ENCODE measurements at regions not wholly inside any gene's neighbourhood (a gene's known extent, or its start where the extent isn't known, plus 50 kb on each side); places are given as distances from the start of the nearest gene placed in this dataset.

DNA sequence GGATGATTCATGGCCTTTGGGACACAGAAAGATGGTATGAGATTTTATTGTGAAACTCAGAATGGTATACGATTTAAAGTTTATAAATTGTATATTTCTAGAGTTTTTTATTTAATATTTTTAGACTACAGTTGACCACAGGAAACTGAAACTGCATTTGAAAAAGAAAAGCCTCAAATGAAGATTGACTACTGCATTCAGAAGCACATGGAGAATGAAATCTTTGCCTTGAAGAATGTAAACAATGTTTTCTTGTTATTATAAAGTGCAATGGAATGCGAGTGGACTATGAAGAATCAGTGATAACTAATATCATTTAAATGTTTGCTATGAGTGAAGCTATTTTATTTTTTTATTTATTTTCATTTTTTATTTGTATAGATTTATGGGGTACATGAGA lies 169.1 kb upstream of the CDH18 start:
- no peak for ATAC-seq
- TF ChIP-seq CSDC2 (CRISPR knock-in tag; IDR thresholded peaks at IDR 0.05) (no peak), CREB5 (CRISPR knock-in tag; IDR thresholded peaks at IDR 0.05; ENCODE audit: low read depth) (no peak), TSHZ2 (CRISPR knock-in tag; IDR thresholded peaks at IDR 0.05) (no peak), ISL1 (CRISPR knock-in tag; IDR thresholded peaks at IDR 0.05) (no peak), RARB (CRISPR knock-in tag; IDR thresholded peaks at IDR 0.05) (no peak), SNAI2 (CRISPR knock-in tag; IDR thresholded peaks at IDR 0.05) (no peak), PPARA (CRISPR knock-in tag; IDR thresholded peaks at IDR 0.05; ENCODE audit: borderline replicate concordance) (no peak), POU6F1 (CRISPR knock-in tag; IDR thresholded peaks at IDR 0.05; ENCODE audit: borderline replicate concordance, low read depth) (no peak), OSR1 (CRISPR knock-in tag; IDR thresholded peaks at IDR 0.05) (no peak), ZFP3 (CRISPR knock-in tag; IDR thresholded peaks at IDR 0.05) (no peak), ARNTL (CRISPR knock-in tag; IDR thresholded peaks at IDR 0.05; ENCODE audit: borderline replicate concordance, low read depth) (no peak), TOX (CRISPR knock-in tag; IDR thresholded peaks at IDR 0.05; ENCODE audit: borderline replicate concordance) (no peak), ZNF70 (CRISPR knock-in tag; IDR thresholded peaks at IDR 0.05) (no peak), PATZ1 (CRISPR knock-in tag; IDR thresholded peaks at IDR 0.05; ENCODE audit: borderline replicate concordance) (no peak), ESRRG (CRISPR knock-in tag; IDR thresholded peaks at IDR 0.05) (no peak), TCF4 (CRISPR knock-in tag; IDR thresholded peaks at IDR 0.05; ENCODE audit: borderline replicate concordance) (no peak), GLIS3 (CRISPR knock-in tag; IDR thresholded peaks at IDR 0.05) (no peak)
- TF ChIP-seq, protein P1, sequence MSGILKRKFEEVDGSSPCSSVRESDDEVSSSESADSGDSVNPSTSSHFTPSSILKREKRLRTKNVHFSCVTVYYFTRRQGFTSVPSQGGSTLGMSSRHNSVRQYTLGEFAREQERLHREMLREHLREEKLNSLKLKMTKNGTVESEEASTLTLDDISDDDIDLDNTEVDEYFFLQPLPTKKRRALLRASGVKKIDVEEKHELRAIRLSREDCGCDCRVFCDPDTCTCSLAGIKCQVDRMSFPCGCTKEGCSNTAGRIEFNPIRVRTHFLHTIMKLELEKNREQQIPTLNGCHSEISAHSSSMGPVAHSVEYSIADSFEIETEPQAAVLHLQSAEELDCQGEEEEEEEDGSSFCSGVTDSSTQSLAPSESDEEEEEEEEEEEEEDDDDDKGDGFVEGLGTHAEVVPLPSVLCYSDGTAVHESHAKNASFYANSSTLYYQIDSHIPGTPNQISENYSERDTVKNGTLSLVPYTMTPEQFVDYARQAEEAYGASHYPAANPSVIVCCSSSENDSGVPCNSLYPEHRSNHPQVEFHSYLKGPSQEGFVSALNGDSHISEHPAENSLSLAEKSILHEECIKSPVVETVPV (CRISPR knock-in tag; IDR thresholded peaks at IDR 0.05): no peak

DNA sequence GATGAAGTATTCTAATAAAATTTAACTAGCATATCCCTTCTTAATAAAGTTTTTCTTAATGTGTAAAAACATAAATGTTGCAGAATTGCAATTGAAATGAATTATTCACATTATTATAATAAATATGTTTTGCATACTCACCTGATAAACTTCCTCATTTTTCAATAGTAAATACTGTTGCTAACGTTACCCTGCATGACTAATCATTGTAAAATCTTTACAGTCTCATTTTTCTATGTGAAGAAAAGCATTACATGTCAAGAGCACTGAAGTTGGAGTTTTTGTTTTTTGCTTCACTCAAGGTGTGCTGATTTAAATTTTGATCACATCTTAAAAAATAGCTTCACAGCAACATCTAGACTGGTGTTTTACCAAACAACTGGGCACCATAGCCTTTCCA lies 157.2 kb upstream of the CDH18 start:
- ATAC-seq: no peak
- no peak for TF ChIP-seq PPARA (CRISPR knock-in tag; IDR thresholded peaks at IDR 0.05; ENCODE audit: borderline replicate concordance)
- TF ChIP-seq ZNF8 (CRISPR knock-in tag; IDR thresholded peaks at IDR 0.05): no peak
- TF ChIP-seq ZNF565 (CRISPR knock-in tag; conservative IDR thresholded peaks at IDR 0.05; ENCODE audit: low read depth): no peak
- TF ChIP-seq ZFP30 (CRISPR knock-in tag; IDR thresholded peaks at IDR 0.05): no peak
- no peak for TF ChIP-seq TCF4 (CRISPR knock-in tag; IDR thresholded peaks at IDR 0.05; ENCODE audit: borderline replicate concordance)
- no peak for TF ChIP-seq SNAI2 (CRISPR knock-in tag; IDR thresholded peaks at IDR 0.05)
- TF ChIP-seq ZNF70 (CRISPR knock-in tag; IDR thresholded peaks at IDR 0.05): no peak
- no peak for TF ChIP-seq ZFP3 (CRISPR knock-in tag; IDR thresholded peaks at IDR 0.05)
- TF ChIP-seq POU6F1 (CRISPR knock-in tag; IDR thresholded peaks at IDR 0.05; ENCODE audit: borderline replicate concordance, low read depth): no peak
- TF ChIP-seq ISL1 (CRISPR knock-in tag; IDR thresholded peaks at IDR 0.05): no peak
- TF ChIP-seq ESRRG (CRISPR knock-in tag; IDR thresholded peaks at IDR 0.05): no peak
- TF ChIP-seq, protein P1 (CRISPR knock-in tag; IDR thresholded peaks at IDR 0.05): no peak
- no peak for TF ChIP-seq PATZ1 (CRISPR knock-in tag; IDR thresholded peaks at IDR 0.05; ENCODE audit: borderline replicate concordance)
- TF ChIP-seq GLIS3 (CRISPR knock-in tag; IDR thresholded peaks at IDR 0.05): no peak
- no peak for TF ChIP-seq TSHZ2 (CRISPR knock-in tag; IDR thresholded peaks at IDR 0.05)

All from SK-N-SH treated with all-trans-retinoic acid at 6 μM for 48 hours (cell line).